Neuron (in vitro differentiated cells): ENCODE measurements at regions not wholly inside any gene's neighbourhood (a gene's known extent, or its start where the extent isn't known, plus 50 kb on each side); places are given as distances from the start of the nearest gene placed in this dataset.

Experiments used
- H2AFZ ChIP-seq: one replicate; pipeline ENCODE4 v1.6.1; 2013; ENCODE audit warnings: low read depth, mild to moderate bottlenecking, inconsistent platforms, low read length, moderate library complexity
- H3K27me3 ChIP-seq: one replicate; pipeline ENCODE4 v1.6.1; 2013; ENCODE audit warnings: low read length; ENCODE audit not compliant: insufficient read depth
- H3K36me3 ChIP-seq: one replicate; pipeline ENCODE4 v1.6.1; 2013; ENCODE audit warnings: low read length; ENCODE audit not compliant: insufficient read depth
- H3K4me1 ChIP-seq: one replicate; pipeline ENCODE4 v1.6.1; 2013; ENCODE audit warnings: low read length; ENCODE audit not compliant: insufficient read depth
- H3K4me3 ChIP-seq: 2 replicates; pipeline ENCODE4 v1.5.1; 2013; ENCODE audit warnings: mild to moderate bottlenecking, low read length, moderate library complexity
- H3K9me3 ChIP-seq: one replicate; pipeline ENCODE4 v1.6.1; 2013; ENCODE audit warnings: low read length

DNA sequence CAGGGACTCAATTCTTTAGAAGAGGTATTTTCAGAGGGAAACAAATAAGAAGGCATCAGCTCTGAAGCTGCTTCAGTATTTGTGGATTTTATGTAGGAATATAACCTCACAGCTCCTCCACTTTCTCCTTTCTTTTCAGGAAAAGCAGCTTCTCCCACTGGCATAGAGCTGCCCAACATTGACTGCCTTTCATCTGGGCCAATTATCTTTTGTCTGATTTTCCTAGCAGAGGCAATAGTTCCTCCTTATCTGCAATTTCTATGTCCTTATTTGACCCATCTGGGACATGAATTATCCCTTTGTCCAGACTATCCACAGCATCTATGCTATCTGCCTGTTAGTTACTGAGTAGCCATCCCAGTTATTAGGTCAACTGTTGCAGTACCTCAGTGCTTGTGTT is 1671.2 kb upstream of the ACO1 start:
- Histone ChIP-seq H3K4me1 (peaks cover 5% of the 10 kb centered on the region), H3K36me3 (no peaks in the 10 kb centered on the region), H3K4me3 (no peak overlapping the region), H3K9me3 (no peaks in the 10 kb centered on the region), H2AFZ (peak overlapping the region; percentile 65), H3K27me3 (no peaks in the 10 kb centered on the region)

DNA sequence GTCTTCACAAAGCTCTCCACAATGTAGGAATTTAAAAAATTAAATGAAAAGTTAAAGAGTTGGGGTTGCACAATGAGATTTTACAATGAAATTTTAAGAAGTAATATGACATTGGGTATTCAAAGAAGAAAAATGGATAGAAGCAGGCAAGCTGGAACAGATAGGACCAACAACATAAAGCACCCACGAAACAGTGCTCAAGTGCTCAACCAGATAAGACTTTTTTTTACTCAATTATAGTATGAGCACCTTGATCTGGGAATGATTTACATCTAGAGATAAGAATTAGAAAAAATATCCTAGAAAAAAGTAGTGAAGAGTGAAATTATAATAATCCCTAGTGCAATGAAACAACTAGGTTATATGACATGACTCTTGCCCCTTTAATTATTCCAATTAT is 1670.1 kb upstream of the ACO1 start:
- no peaks in the 10 kb centered on the region for H3K36me3 ChIP-seq
- no peaks in the 10 kb centered on the region for H3K27me3 ChIP-seq
- no peaks in the 10 kb centered on the region for H3K9me3 ChIP-seq
- H3K4me3 ChIP-seq, result no peak overlapping the region
- H2AFZ ChIP-seq, result no peak overlapping the region
- H3K4me1 ChIP-seq, result peaks cover 5% of the 10 kb centered on the region

DNA sequence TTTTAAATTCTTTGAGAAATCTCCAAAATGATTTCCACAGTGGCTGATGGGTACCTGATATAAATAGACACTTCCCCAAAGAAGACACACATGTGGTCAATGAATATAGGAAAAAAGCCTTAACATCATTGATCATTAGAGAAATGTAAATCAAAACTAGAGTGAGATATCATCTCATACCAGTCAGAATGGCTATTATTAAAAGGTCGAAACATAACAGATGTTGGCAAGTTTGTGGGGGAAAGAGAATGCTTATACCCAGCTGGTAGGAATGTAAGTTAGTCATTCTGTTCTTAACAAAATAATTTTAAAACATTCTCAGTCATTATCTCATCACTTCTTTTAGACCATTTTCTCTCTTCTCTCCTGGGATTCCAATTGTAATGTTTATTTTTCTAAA is 1666.0 kb upstream of the ACO1 start:
- no peak overlapping the region for H3K4me3 ChIP-seq
- no peaks in the 10 kb centered on the region for H3K36me3 ChIP-seq
- H3K4me1 ChIP-seq, result peaks cover 6% of the 10 kb centered on the region
- no peak overlapping the region for H2AFZ ChIP-seq
- no peaks in the 10 kb centered on the region for H3K27me3 ChIP-seq
- H3K9me3 ChIP-seq, result no peaks in the 10 kb centered on the region

DNA sequence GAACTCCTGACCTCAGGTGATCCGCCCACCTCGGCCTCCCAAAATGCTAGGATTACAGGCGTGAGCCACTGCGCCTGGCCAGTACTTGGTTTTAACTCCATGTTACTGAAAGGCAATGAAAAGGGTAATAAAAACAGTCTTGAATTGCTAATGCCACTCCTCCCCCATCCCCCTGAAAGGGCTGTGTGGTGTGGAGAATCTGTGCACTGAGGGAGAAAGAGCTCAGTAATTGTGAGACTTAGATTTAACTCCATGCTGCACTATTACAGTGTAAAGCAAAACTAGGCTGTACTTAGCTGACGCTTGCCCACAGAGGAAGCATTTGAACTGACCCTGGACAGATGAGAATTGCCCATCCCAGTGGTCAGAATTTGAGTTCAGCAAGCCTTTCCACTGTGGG is 1662.4 kb upstream of the ACO1 start:
- H3K4me3 ChIP-seq, result no peak overlapping the region
- H3K9me3 ChIP-seq, result no peaks in the 10 kb centered on the region
- peaks cover 6% of the 10 kb centered on the region for H3K4me1 ChIP-seq
- H3K36me3 ChIP-seq, result no peaks in the 10 kb centered on the region
- peak overlapping the region; percentile 65 for H2AFZ ChIP-seq
- H3K27me3 ChIP-seq, result no peaks in the 10 kb centered on the region

DNA sequence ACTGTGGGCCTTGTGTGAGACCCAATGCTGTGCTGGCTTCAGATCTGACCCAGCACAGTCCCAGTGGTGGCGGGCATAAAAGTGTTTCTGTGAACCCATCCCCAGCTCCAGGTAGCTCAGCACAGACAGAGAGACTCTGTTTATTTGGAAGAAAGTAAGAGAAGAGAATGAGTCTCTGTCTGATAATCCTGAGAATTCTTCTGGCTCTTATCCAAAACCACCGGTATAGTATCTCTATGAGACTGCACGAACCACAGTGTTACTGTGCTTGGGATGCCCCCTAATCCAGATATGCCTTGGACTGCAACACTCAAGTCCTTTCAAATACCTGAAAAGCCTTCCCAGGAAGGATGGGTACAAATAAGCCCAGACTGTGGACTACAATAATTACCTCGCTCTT is 1660.8 kb upstream of the ACO1 start:
- H3K4me3 ChIP-seq, result no peak overlapping the region
- H3K4me1 ChIP-seq, result peaks cover 6% of the 10 kb centered on the region
- no peaks in the 10 kb centered on the region for H3K27me3 ChIP-seq
- no peak overlapping the region for H2AFZ ChIP-seq
- H3K36me3 ChIP-seq, result no peaks in the 10 kb centered on the region
- no peaks in the 10 kb centered on the region for H3K9me3 ChIP-seq

DNA sequence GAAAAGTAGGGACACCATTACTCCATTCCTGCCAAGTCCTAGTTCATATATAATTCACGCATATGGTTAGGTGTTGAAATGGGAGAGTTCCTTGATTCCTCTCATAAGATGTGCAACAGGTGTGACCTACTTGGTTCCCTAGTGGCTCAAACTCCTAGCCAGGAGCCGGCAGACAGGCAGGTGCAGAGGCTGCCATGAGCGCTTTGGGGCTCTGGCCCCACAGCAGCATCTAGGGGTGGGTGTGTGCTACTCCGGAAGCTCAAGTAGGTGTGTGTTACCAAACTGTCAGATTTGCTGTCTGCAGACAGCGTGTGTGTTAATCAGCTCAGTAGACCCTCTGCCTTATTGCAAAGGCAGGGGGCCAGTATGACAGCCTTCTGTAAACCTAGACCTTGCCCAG is 1652.4 kb upstream of the ACO1 start:
- no peaks in the 10 kb centered on the region for H3K36me3 ChIP-seq
- no peak overlapping the region for H2AFZ ChIP-seq
- no peaks in the 10 kb centered on the region for H3K27me3 ChIP-seq
- H3K4me3 ChIP-seq, result no peak overlapping the region
- no peaks in the 10 kb centered on the region for H3K9me3 ChIP-seq
- H3K4me1 ChIP-seq, result no peaks in the 10 kb centered on the region

DNA sequence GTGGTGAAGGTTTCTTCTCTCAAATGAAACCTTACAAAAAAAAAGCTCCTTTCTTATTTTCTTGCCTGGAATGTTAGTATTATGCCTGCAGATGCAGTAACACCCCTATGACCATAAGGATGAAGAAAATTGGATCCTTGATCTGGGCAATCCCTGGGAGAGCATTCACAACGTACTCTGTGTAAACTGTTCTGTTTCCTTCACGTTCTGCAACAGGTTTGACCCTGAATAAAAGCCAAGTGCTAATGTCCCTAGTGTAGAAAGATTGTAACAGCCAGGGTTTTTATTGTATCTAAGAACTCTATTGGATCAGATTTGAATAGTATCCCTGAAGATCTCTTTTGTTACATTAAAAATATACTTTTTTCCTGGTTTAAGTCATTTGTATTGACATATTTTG is 1639.6 kb upstream of the ACO1 start:
- Histone ChIP-seq H3K27me3 (no peaks in the 10 kb centered on the region), H2AFZ (no peak overlapping the region), H3K9me3 (peaks cover 1% of the 10 kb centered on the region), H3K4me3 (no peak overlapping the region), H3K4me1 (no peaks in the 10 kb centered on the region), H3K36me3 (no peaks in the 10 kb centered on the region)

DNA sequence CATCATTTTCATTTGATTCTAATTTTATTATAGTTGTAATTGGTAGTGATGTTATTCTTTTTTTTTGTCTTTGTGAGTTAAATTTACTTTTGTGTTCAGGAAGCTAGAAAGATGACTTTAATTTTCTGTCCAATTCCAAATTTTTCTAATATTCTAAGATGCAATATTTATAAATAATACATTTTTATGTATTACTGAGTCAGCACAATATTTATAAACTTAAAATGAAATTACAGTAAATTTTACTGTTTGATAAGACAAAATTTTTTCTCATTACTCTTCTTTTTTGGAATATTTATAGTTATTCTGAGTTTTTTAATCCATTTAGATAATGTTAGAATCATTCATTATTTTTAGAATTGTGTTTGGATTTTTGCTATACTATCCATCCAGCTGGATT is 1637.9 kb upstream of the ACO1 start:
- Histone ChIP-seq H3K4me1 (no peaks in the 10 kb centered on the region), H3K9me3 (peaks cover 1% of the 10 kb centered on the region), H2AFZ (no peak overlapping the region), H3K27me3 (no peaks in the 10 kb centered on the region), H3K36me3 (no peaks in the 10 kb centered on the region), H3K4me3 (no peak overlapping the region)

DNA sequence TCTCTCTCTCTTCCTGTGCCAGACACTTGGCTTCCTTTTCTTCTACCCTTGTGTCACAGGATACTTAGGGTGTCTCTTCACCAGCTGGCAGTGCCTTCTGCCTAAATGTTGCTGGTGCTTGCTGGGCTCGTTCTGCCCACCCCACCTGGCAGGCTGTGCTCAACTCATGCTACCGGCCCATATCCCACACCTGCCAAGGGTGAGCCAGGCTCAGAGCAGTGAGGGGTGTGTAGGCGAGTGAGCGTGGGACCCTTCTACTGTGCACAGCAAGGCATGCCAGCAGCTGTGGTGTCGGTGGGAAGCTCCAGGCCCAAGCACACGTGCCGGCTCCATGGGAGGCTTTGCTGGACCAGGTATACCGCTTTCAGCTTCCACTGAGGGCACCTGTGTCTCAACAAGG is 1626.7 kb upstream of the ACO1 start:
- Histone ChIP-seq H3K36me3 (no peaks in the 10 kb centered on the region), H3K9me3 (peaks cover 7% of the 10 kb centered on the region), H3K4me3 (no peak overlapping the region), H3K4me1 (no peaks in the 10 kb centered on the region), H2AFZ (no peak overlapping the region), H3K27me3 (no peaks in the 10 kb centered on the region)

DNA sequence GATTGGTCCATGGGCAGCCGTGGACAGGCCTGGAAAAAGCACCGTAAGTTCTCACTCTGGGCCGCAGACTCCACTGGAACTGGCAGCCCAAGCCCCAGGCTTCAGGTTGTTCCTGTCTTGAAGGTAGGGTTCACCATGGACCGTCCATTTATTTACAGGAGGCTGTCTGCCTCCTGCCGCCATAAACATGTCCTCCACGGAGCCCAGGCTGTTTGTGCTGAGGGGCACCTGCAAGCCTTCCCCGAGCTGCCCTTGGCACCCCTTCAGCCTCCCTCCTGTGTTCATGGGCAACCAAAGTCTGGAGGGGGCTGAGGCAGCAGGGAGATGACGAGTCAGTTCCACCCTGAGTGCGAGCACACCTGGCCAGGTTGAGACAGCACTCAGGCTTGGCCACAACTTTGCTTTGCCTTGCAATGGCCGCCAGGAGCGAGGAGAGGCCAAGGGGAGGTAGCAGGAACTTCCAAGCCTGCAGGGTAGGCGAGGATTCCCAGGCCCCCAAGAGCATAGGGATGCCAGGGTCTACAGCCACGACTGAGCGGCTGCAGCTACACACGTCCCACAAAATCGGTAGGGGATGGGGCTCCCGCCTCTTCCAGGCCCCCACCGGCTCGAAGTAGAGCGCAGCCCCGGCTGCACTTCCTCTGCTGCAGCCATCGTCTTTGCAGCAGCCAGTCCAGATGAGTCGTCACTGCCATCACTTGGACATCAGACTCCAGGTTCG is 1625.6 kb upstream of the ACO1 start:
- Histone ChIP-seq H3K9me3 (peaks cover 7% of the 10 kb centered on the region), H3K4me3 (no peak overlapping the region), H2AFZ (no peak overlapping the region), H3K4me1 (no peaks in the 10 kb centered on the region), H3K36me3 (no peaks in the 10 kb centered on the region), H3K27me3 (no peaks in the 10 kb centered on the region)

DNA sequence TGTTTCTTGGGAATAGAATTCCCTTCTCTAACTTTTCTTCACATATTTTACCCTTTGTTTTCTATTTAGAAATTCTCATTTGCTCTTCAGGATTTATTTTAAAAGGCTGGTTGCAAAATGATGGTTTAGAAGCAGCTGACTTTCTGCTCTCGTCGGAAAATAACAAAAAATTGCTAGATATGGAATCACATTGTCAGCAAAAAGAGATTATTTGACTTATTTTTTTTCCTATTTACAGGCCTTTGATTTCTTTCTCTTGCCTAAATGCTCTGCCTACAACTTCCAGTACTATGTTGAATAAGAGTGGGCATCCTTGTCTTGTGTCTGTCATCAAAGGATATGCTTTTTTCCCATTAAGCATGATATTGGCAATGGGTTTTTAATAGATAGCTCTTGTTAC is 1619.1 kb upstream of the ACO1 start:
- Histone ChIP-seq H3K4me1 (no peaks in the 10 kb centered on the region), H3K4me3 (no peak overlapping the region), H3K36me3 (no peaks in the 10 kb centered on the region), H3K27me3 (no peaks in the 10 kb centered on the region), H3K9me3 (no peaks in the 10 kb centered on the region), H2AFZ (no peak overlapping the region)

DNA sequence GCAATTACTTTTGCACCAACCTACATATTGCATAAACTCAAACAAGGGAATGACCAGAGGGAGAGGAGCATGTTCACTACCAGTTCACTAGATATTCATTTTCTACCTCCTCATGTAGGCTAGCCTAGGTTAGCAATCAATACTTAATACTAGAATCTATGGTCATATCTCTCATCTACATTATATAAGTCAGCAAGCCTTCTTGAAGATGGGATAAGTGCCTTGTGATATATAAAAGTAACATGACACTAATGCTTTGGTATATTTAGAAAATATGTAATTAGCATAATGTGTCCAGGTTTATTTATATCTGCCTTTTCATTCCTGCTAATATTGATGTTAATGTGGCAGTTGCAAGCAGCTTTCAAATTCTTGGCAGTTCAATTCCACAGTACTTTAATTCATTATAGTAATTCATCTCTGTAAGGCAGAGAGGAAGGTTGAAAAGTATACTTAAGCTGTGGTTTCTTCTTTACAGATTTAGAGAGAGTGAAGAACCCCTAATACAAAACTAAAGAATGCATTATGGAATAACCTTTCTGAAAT is 1613.2 kb upstream of the ACO1 start:
- H3K9me3 ChIP-seq, result no peaks in the 10 kb centered on the region
- H3K4me1 ChIP-seq, result no peaks in the 10 kb centered on the region
- H3K27me3 ChIP-seq, result no peaks in the 10 kb centered on the region
- peak overlapping the region; percentile 28 for H2AFZ ChIP-seq
- no peak overlapping the region for H3K4me3 ChIP-seq
- no peaks in the 10 kb centered on the region for H3K36me3 ChIP-seq

DNA sequence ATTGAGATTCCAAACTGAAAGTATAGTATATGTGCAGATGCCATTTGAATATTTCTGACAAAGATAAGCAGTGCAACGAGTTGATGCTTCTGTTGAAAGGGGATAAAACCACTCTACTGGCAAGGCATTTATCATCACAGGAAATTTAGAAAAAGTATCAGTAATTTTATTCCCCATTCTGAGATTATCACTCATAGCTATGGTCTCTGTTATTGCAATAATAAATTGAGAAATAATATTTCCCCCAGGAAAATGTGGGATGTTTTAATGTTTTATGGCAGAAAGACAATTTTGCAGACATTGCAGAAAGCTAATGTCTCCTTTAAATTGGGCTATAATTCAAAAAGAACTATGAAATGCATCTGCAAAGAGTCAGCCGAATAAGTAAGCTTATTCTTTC is 1612.7 kb upstream of the ACO1 start:
- Histone ChIP-seq H3K27me3 (no peaks in the 10 kb centered on the region), H3K36me3 (no peaks in the 10 kb centered on the region), H3K4me1 (no peaks in the 10 kb centered on the region), H3K4me3 (no peak overlapping the region), H2AFZ (peak overlapping the region; percentile 28), H3K9me3 (no peaks in the 10 kb centered on the region)

DNA sequence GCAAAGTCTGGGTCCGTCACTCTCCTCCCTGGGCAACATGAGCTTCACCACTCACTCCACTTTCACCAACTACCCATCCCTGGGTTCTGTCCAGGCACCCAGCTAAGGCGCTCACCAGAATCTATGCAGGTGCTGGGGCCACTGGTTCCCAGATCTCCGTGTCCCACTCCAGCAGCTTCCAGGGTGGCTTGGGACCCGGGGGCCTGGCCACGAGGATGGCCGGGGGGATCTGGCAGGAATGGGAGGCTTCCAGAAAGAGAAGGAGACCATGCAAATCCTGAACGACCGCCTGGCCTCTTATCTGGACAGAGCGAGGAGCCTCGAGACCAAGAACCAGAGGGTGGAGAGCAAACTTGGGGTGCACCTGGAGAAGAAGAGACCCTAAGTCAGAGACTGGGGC is 1611.0 kb upstream of the ACO1 start:
- Histone ChIP-seq H2AFZ (no peak overlapping the region), H3K9me3 (no peaks in the 10 kb centered on the region), H3K4me1 (no peaks in the 10 kb centered on the region), H3K36me3 (no peaks in the 10 kb centered on the region), H3K27me3 (no peaks in the 10 kb centered on the region), H3K4me3 (no peak overlapping the region)
